22Rv1 (cell line): ENCODE measurements at regions not wholly inside any gene's neighbourhood (a gene's known extent, or its start where the extent isn't known, plus 50 kb on each side); places are given as distances from the start of the nearest gene placed in this dataset.

ENCODE experiments used
- H3K27ac ChIP-seq: fragments of 450-650 bp; 2 replicates; pipeline ENCODE4 v1.5.1; 2017
- ZFX ChIP-seq: fragments of 450-650 bp; IDR thresholded peaks from 2 replicates; pipeline ENCODE4 v1.6.1; 2017; ENCODE audit warnings: antibody characterized with exemption, borderline replicate concordance
- TF ChIP-seq, protein P1 (sequence below): fragments of 450-650 bp; IDR thresholded peaks from 2 replicates; pipeline ENCODE4 v1.5.1; 2017; ENCODE audit warnings: mild to moderate bottlenecking

- H3K27ac ChIP-seq, result no peak overlapping the region
- TF ChIP-seq ZFX, result no peak
- TF ChIP-seq, protein P1, sequence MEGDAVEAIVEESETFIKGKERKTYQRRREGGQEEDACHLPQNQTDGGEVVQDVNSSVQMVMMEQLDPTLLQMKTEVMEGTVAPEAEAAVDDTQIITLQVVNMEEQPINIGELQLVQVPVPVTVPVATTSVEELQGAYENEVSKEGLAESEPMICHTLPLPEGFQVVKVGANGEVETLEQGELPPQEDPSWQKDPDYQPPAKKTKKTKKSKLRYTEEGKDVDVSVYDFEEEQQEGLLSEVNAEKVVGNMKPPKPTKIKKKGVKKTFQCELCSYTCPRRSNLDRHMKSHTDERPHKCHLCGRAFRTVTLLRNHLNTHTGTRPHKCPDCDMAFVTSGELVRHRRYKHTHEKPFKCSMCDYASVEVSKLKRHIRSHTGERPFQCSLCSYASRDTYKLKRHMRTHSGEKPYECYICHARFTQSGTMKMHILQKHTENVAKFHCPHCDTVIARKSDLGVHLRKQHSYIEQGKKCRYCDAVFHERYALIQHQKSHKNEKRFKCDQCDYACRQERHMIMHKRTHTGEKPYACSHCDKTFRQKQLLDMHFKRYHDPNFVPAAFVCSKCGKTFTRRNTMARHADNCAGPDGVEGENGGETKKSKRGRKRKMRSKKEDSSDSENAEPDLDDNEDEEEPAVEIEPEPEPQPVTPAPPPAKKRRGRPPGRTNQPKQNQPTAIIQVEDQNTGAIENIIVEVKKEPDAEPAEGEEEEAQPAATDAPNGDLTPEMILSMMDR, result no peak
These were observed 50.8 kb upstream of the SMARCAD1 start for GRCh38 chr4:94156826-94157225.
